HFF-Myc (cell line): ENCODE measurements at regions not wholly inside any gene's neighbourhood (a gene's known extent, or its start where the extent isn't known, plus 50 kb on each side); places are given as distances from the start of the nearest gene placed in this dataset.

Source experiments
- DNase-seq: peaks from one replicate; pipeline ENCODE4 v3.0.0-alpha.2; 2011; ENCODE audit warnings: low read depth; ENCODE audit errors: extremely low read depth
- H3K4me3 ChIP-seq: replicated peaks from 2 replicates; pipeline ENCODE4 v1.5.1; 2011; ENCODE audit warnings: low read depth, mild to moderate bottlenecking, control low read depth, low read length
- CTCF ChIP-seq: IDR thresholded peaks from 2 replicates; pipeline ENCODE4 v1.5.1; 2012; ENCODE audit warnings: mild to moderate bottlenecking, low read depth, low read length, control low read depth; ENCODE audit errors: missing control alignments

- DNase-seq: no peak
- no peak for TF ChIP-seq CTCF
- no peak overlapping the region for H3K4me3 ChIP-seq
Observed at GRCh38 chr4:11261066-11261850, 167.4 kb downstream of the HS3ST1 start.

GRCh38 chr4:11259837-11260236, 168.9 kb downstream of the HS3ST1 start:
- no peak for TF ChIP-seq CTCF
- no peak for DNase-seq
- H3K4me3 ChIP-seq: no peak overlapping the region

GRCh38 chr4:11252149-11252548, 176.5 kb downstream of the HS3ST1 start:
- DNase-seq: no peak
- H3K4me3 ChIP-seq: no peak overlapping the region
- TF ChIP-seq CTCF: no peak

GRCh38 chr4:11250510-11250909, 178.2 kb downstream of the HS3ST1 start:
- TF ChIP-seq CTCF: no peak
- DNase-seq: no peak
- no peak overlapping the region for H3K4me3 ChIP-seq

GRCh38 chr4:11232015-11232414, 196.7 kb downstream of the HS3ST1 start:
- H3K4me3 ChIP-seq: no peak overlapping the region
- no peak for TF ChIP-seq CTCF
- DNase-seq: no peak

- no peak for TF ChIP-seq CTCF
- DNase-seq: no peak
- H3K4me3 ChIP-seq: no peak overlapping the region
Observed at GRCh38 chr4:11230866-11231265, 197.8 kb downstream of the HS3ST1 start.

GRCh38 chr4:11228530-11228929, 200.2 kb downstream of the HS3ST1 start:
- TF ChIP-seq CTCF: no peak
- H3K4me3 ChIP-seq: no peak overlapping the region
- no peak for DNase-seq
